ENCODE measurements at regions not wholly inside any gene's neighbourhood (a gene's known extent, or its start where the extent isn't known, plus 50 kb on each side); places are given as distances from the start of the nearest gene placed in this dataset.

GRCh38 chr11:109739379-109739778, 317.4 kb downstream of the C11orf87 start:
- TF ChIP-seq CTCF (IDR thresholded peaks at IDR 0.05) = no peak
- TF ChIP-seq POLR2A (IDR thresholded peaks at IDR 0.05) = no peak
- TF ChIP-seq EP300 (IDR thresholded peaks at IDR 0.05) = no peak

All from ovary (tissue), 3 donors.